A549 (cell line): ENCODE measurements at regions not wholly inside any gene's neighbourhood (a gene's known extent, or its start where the extent isn't known, plus 50 kb on each side); places are given as distances from the start of the nearest gene placed in this dataset.

Source experiments
- CEBPB ChIP-seq, 2 experiments: fragments of >200 bp in 1 of 2; sonication (Bioruptor Twin) in 1 of 2; formaldehyde crosslinking in 1 of 2; IDR thresholded peaks; 2 replicates each; pipeline ENCODE4 v1.6.1; 2012 to 2016
- EP300 ChIP-seq, 2 experiments: fragments of >200 bp; sonication (Bioruptor Twin); formaldehyde crosslinking; IDR thresholded peaks; 2 replicates in 1 of 2; 3 replicates in 1 of 2; pipeline ENCODE4 v1.6.1; 2016 to 2017
- FOXS1 ChIP-seq: fragments of 250-450 bp; sonication (Bioruptor Pico); IDR thresholded peaks from 2 replicates; pipeline ENCODE4 v1.5.0; 2020; ENCODE audit warnings: mild to moderate bottlenecking, moderate library complexity
- HDAC2 ChIP-seq: fragments of 200-600 bp; sonication (generic); IDR thresholded peaks from 2 replicates; pipeline ENCODE4 v1.6.1; 2016
- HOXB5 ChIP-seq: fragments of 250-450 bp; sonication (Bioruptor Pico); IDR thresholded peaks from 2 replicates; pipeline ENCODE4 v1.5.0; 2020; ENCODE audit warnings: mild to moderate bottlenecking, moderate library complexity
- JUNB ChIP-seq: fragments of >200 bp; sonication (Bioruptor Twin); formaldehyde crosslinking; IDR thresholded peaks from 2 replicates; pipeline ENCODE4 v1.6.1; 2016
- MAX ChIP-seq: IDR thresholded peaks from 2 replicates; pipeline ENCODE4 v1.6.1; 2012
- NR3C1 ChIP-seq: fragments of >200 bp; sonication (Bioruptor Twin); formaldehyde crosslinking; IDR thresholded peaks from 3 replicates; pipeline ENCODE4 v1.6.1; 2017
- POLR2A ChIP-seq: IDR thresholded peaks from 2 replicates; pipeline ENCODE4 v1.6.1; 2012; ENCODE audit warnings: mild to moderate bottlenecking, low read length
- RAD21 ChIP-seq, 2 experiments: fragments of >200 bp in 1 of 2; sonication (Bioruptor Twin) in 1 of 2; formaldehyde crosslinking in 1 of 2; IDR thresholded peaks in 1 of 2; conservative IDR thresholded peaks in 1 of 2; 2 replicates in 1 of 2; 3 replicates in 1 of 2; pipeline ENCODE4 v1.6.1; 2012 to 2018; ENCODE audit warnings: inconsistent platforms in 1 of 2
- TP53 ChIP-seq: fragments of 250-450 bp; sonication (Bioruptor Pico); IDR thresholded peaks from 2 replicates; pipeline ENCODE4 v1.5.0; 2021; ENCODE audit warnings: mild to moderate bottlenecking, moderate library complexity
- USF2 ChIP-seq: fragments of 450-650 bp; IDR thresholded peaks from 2 replicates; pipeline ENCODE4 v1.6.1; 2014; ENCODE audit warnings: antibody characterized with exemption
- ZSCAN20 ChIP-seq: fragments of 250-450 bp; sonication (Bioruptor Pico); IDR thresholded peaks from 2 replicates; pipeline ENCODE4 v1.8.0; 2022; ENCODE audit warnings: mild to moderate bottlenecking, moderate library complexity
- TF ChIP-seq, protein P1 (sequence below): fragments of >200 bp; sonication (Bioruptor Twin); formaldehyde crosslinking; IDR thresholded peaks from 3 replicates; pipeline ENCODE4 v1.5.1; 2016

- no peak for TF ChIP-seq ZSCAN20
- TF ChIP-seq, protein P1, sequence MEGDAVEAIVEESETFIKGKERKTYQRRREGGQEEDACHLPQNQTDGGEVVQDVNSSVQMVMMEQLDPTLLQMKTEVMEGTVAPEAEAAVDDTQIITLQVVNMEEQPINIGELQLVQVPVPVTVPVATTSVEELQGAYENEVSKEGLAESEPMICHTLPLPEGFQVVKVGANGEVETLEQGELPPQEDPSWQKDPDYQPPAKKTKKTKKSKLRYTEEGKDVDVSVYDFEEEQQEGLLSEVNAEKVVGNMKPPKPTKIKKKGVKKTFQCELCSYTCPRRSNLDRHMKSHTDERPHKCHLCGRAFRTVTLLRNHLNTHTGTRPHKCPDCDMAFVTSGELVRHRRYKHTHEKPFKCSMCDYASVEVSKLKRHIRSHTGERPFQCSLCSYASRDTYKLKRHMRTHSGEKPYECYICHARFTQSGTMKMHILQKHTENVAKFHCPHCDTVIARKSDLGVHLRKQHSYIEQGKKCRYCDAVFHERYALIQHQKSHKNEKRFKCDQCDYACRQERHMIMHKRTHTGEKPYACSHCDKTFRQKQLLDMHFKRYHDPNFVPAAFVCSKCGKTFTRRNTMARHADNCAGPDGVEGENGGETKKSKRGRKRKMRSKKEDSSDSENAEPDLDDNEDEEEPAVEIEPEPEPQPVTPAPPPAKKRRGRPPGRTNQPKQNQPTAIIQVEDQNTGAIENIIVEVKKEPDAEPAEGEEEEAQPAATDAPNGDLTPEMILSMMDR: no peak
- TF ChIP-seq EP300 (IDR thresholded peaks at IDR 0.05): no peak
- TF ChIP-seq HOXB5 (CRISPR knock-in tag): no peak
- no peak for TF ChIP-seq HDAC2
- TF ChIP-seq FOXS1 (CRISPR knock-in tag): no peak
- no peak for TF ChIP-seq TP53
- no peak for TF ChIP-seq CEBPB (IDR thresholded peaks at IDR 0.05)
- no peak for TF ChIP-seq POLR2A
- TF ChIP-seq JUNB: no peak
- TF ChIP-seq MAX: no peak
- no peak for TF ChIP-seq RAD21 (conservative IDR thresholded peaks at IDR 0.05 in 1 of 2, IDR thresholded peaks at IDR 0.05 in 1 of 2)
- no peak for TF ChIP-seq NR3C1
- TF ChIP-seq USF2: no peak
Measured at GRCh38 chr1:166507347-166507746, 331.9 kb upstream of the POGK start.
